Endothelial cell of umbilical vein (primary cell): ENCODE measurements at regions not wholly inside any gene's neighbourhood (a gene's known extent, or its start where the extent isn't known, plus 50 kb on each side); places are given as distances from the start of the nearest gene placed in this dataset.

Experiments used
- EZH2 ChIP-seq: IDR thresholded peaks from 2 replicates; pipeline ENCODE4 v1.6.1; 2012; ENCODE audit warnings: borderline replicate concordance, low read depth, mild to moderate bottlenecking, moderate library complexity, low read length, inconsistent platforms; ENCODE audit not compliant: severe bottlenecking
- POLR2A ChIP-seq: IDR thresholded peaks from 2 replicates; pipeline ENCODE4 v1.6.1; 2012; ENCODE audit warnings: low read depth, mild to moderate bottlenecking, control low read depth, low read length
- POLR2AphosphoS5 ChIP-seq: IDR thresholded peaks from 2 replicates; pipeline ENCODE4 v1.6.1; 2012; ENCODE audit warnings: low read depth, mild to moderate bottlenecking, control low read depth, low read length, moderate library complexity; ENCODE audit not compliant: insufficient read depth
- TF ChIP-seq, protein P1 (sequence below), 2 donors: IDR thresholded peaks; 1 replicate in 1 of 2; 2 replicates in 1 of 2; pipeline ENCODE4 v1.5.1; 2011; ENCODE audit warnings: low read length in 2 of 2, mild to moderate bottlenecking in 2 of 2, moderate library complexity in 2 of 2, control low read depth in 1 of 2, inconsistent platforms in 1 of 2, low read depth in 1 of 2; ENCODE audit not compliant: insufficient read depth in 1 of 2; ENCODE audit errors: extremely low read depth in 1 of 2

DNA sequence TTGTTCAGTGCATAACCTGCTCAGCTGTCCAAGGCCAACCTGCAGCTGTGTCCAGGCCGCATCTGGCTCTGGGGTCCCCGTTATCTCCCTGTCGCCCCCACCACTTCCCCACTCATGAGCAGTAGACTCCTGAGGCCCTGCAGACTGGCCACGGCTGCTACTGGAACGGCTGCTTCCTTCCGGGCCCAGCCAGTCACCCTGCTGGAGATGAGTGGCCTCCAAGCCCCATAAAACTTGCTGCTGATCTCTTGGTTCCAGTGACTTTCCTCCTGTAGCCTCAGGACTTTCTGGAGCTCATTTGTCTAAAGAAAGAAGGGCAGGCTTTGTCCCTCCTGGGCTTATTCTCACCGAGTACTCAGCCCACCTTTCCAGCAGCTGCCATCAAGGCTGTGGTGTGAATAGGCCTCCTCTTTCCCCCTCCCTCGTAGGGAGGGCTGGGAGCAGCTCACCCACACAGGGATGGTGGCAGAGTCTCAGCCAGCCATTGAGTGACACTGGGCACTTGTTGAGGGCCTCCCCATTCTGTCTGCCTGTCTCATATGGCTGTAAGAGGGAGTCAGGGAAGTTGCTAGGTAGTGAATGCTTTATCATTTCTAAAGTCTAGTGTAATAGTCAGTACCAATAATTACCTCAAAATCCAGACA lies 257.3 kb downstream of the MYCN start:
- TF ChIP-seq, protein P1, sequence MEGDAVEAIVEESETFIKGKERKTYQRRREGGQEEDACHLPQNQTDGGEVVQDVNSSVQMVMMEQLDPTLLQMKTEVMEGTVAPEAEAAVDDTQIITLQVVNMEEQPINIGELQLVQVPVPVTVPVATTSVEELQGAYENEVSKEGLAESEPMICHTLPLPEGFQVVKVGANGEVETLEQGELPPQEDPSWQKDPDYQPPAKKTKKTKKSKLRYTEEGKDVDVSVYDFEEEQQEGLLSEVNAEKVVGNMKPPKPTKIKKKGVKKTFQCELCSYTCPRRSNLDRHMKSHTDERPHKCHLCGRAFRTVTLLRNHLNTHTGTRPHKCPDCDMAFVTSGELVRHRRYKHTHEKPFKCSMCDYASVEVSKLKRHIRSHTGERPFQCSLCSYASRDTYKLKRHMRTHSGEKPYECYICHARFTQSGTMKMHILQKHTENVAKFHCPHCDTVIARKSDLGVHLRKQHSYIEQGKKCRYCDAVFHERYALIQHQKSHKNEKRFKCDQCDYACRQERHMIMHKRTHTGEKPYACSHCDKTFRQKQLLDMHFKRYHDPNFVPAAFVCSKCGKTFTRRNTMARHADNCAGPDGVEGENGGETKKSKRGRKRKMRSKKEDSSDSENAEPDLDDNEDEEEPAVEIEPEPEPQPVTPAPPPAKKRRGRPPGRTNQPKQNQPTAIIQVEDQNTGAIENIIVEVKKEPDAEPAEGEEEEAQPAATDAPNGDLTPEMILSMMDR (IDR thresholded peaks at IDR 0.05; ENCODE audit: extremely low read depth in 1 of 2, insufficient read depth in 1 of 2, low read depth in 1 of 2, low read length in 2 of 2): no peak
- no peak for TF ChIP-seq POLR2AphosphoS5
- TF ChIP-seq EZH2: no peak
- TF ChIP-seq POLR2A: no peak
